ENCODE measurements at regions not wholly inside any gene's neighbourhood (a gene's known extent, or its start where the extent isn't known, plus 50 kb on each side); places are given as distances from the start of the nearest gene placed in this dataset.

DNA sequence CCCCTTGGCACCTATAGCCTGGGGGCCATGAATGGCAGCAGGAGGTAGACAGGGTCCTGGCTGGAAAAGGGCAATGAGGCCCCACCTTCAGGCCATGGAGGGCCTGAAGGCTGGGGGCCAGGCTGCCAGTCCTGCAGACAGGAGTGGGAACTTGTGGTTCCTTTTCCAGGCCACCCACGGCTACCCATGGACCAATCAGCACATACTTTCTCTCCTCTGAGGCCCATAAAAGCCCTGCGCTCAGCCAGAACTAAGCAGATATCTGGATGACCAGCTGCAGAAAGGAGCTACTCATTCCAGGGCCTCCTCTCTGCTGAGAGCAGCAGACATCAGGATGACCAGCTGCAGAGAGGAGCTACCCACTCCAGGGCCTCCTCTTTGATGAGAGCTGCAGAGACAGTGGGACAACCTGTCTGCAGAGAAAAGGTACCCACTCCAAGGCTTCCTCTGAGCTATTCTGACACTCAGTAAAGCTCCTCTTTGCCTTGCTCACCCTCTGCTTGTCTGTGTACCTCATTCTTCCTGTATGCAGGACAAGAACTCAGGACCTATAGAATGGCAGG lies 67.2 kb downstream of the NAA11 start:
- TF ChIP-seq EP300 (conservative IDR thresholded peaks at IDR 0.05; ENCODE audit: poor library complexity, severe bottlenecking) (no peak), POLR2AphosphoS5 (IDR thresholded peaks at IDR 0.05) (no peak), REST (IDR thresholded peaks at IDR 0.05; ENCODE audit: borderline replicate concordance) (no peak), EZH2 (IDR thresholded peaks at IDR 0.05; ENCODE audit: borderline replicate concordance, insufficient read depth, low read length, poor library complexity, severe bottlenecking) (no peak)
- TF ChIP-seq, protein P1, sequence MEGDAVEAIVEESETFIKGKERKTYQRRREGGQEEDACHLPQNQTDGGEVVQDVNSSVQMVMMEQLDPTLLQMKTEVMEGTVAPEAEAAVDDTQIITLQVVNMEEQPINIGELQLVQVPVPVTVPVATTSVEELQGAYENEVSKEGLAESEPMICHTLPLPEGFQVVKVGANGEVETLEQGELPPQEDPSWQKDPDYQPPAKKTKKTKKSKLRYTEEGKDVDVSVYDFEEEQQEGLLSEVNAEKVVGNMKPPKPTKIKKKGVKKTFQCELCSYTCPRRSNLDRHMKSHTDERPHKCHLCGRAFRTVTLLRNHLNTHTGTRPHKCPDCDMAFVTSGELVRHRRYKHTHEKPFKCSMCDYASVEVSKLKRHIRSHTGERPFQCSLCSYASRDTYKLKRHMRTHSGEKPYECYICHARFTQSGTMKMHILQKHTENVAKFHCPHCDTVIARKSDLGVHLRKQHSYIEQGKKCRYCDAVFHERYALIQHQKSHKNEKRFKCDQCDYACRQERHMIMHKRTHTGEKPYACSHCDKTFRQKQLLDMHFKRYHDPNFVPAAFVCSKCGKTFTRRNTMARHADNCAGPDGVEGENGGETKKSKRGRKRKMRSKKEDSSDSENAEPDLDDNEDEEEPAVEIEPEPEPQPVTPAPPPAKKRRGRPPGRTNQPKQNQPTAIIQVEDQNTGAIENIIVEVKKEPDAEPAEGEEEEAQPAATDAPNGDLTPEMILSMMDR (IDR thresholded peaks at IDR 0.05; ENCODE audit: poor library complexity, severe bottlenecking): no peak
